ENCODE measurements at regions not wholly inside any gene's neighbourhood (a gene's known extent, or its start where the extent isn't known, plus 50 kb on each side); places are given as distances from the start of the nearest gene placed in this dataset.

DNA sequence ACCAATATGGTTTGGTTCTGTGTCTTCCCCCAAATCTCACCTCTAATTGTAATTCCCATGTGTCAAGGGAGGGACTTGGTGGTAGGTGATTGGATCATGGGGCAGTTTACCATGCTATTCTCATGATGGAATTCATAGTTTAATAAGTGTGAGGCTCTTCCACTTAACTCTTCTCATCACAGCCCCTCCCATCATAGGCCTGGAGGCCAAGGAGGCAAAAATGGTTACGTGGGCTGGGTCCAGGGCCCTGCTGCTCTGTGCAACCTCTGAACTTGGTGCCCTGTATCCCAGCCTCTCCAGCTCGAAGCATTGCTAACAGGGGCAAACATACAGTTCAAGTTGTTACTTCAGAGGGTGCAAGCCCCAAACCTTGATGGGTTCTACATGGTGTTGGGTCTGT lies 232.7 kb downstream of the ADGRG6 start:
- no peaks in the 10 kb centered on the region for H3K27me3 Mint-ChIP-seq (ENCODE audit: low read depth)
- TF ChIP-seq, protein P1, sequence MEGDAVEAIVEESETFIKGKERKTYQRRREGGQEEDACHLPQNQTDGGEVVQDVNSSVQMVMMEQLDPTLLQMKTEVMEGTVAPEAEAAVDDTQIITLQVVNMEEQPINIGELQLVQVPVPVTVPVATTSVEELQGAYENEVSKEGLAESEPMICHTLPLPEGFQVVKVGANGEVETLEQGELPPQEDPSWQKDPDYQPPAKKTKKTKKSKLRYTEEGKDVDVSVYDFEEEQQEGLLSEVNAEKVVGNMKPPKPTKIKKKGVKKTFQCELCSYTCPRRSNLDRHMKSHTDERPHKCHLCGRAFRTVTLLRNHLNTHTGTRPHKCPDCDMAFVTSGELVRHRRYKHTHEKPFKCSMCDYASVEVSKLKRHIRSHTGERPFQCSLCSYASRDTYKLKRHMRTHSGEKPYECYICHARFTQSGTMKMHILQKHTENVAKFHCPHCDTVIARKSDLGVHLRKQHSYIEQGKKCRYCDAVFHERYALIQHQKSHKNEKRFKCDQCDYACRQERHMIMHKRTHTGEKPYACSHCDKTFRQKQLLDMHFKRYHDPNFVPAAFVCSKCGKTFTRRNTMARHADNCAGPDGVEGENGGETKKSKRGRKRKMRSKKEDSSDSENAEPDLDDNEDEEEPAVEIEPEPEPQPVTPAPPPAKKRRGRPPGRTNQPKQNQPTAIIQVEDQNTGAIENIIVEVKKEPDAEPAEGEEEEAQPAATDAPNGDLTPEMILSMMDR (IDR thresholded peaks at IDR 0.05; ENCODE audit: unreplicated experiment) = no peak
- peaks cover 38% of the 10 kb centered on the region for H3K9me3 Mint-ChIP-seq

GRCh38 chr6:142537612-142538478 lies 236.0 kb downstream of the ADGRG6 start:
- Mint-ChIP-seq H3K27ac (no peak overlapping the region), H3K36me3 (no peaks in the 10 kb centered on the region), H3K4me1 (peaks cover 4% of the 10 kb centered on the region), H3K9me3 (peaks cover 26% of the 10 kb centered on the region), H3K27me3 (ENCODE audit: low read depth) (no peaks in the 10 kb centered on the region), H3K4me3 (no peak overlapping the region)
- TF ChIP-seq, protein P1 (IDR thresholded peaks at IDR 0.05; ENCODE audit: unreplicated experiment) = peak; percentile 34
- no peak for DNase-seq (ENCODE audit: low spot score in 2 of 2, unreplicated experiment in 2 of 2)

More for the DNA sequence above, 232.7 kb downstream of the ADGRG6 start:
- Mint-ChIP-seq H3K36me3 (no peaks in the 10 kb centered on the region), H3K27ac (no peak overlapping the region), H3K4me3 (no peak overlapping the region), H3K4me1 (no peaks in the 10 kb centered on the region)
- DNase-seq (ENCODE audit: low spot score in 2 of 2, unreplicated experiment in 2 of 2) = no peak

- peaks cover 4% of the 10 kb centered on the region for H3K9me3 Mint-ChIP-seq
- no peaks in the 10 kb centered on the region for H3K36me3 Mint-ChIP-seq
- TF ChIP-seq, protein P1 (IDR thresholded peaks at IDR 0.05; ENCODE audit: unreplicated experiment) = no peak
- no peak overlapping the region for H3K27ac Mint-ChIP-seq
- no peak overlapping the region for H3K4me3 Mint-ChIP-seq
- no peaks in the 10 kb centered on the region for H3K27me3 Mint-ChIP-seq (ENCODE audit: low read depth)
- H3K4me1 Mint-ChIP-seq = peaks cover 4% of the 10 kb centered on the region
- no peak for DNase-seq (ENCODE audit: low spot score in 2 of 2, unreplicated experiment in 2 of 2)
Observed at GRCh38 chr6:142542704-142543233, 241.0 kb downstream of the ADGRG6 start.

DNA sequence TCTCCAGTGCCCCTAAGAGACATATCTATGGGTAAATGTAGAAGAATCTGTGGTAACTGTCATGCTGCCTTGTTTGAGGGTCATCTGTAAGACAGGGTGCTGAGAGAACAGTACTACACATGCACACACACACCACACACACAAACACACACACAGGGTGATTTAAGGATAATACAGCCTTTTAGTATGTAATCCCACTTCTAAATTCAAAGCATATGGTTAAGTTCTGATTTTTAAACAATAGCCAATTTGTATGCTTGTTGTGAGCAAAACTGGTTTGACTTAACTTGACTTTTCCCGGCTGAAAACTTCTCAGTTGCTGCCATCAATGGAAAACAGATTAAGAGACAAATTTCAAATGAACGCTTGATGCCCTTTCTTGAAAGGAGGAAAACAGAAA lies 241.8 kb downstream of the ADGRG6 start:
- TF ChIP-seq, protein P1 (IDR thresholded peaks at IDR 0.05; ENCODE audit: unreplicated experiment) = no peak
- H3K36me3 Mint-ChIP-seq = no peaks in the 10 kb centered on the region
- no peak for DNase-seq (ENCODE audit: low spot score in 2 of 2, unreplicated experiment in 2 of 2)
- peaks cover 4% of the 10 kb centered on the region for H3K4me1 Mint-ChIP-seq
- H3K4me3 Mint-ChIP-seq = no peak overlapping the region
- no peaks in the 10 kb centered on the region for H3K9me3 Mint-ChIP-seq
- no peaks in the 10 kb centered on the region for H3K27me3 Mint-ChIP-seq (ENCODE audit: low read depth)
- no peak overlapping the region for H3K27ac Mint-ChIP-seq

DNA sequence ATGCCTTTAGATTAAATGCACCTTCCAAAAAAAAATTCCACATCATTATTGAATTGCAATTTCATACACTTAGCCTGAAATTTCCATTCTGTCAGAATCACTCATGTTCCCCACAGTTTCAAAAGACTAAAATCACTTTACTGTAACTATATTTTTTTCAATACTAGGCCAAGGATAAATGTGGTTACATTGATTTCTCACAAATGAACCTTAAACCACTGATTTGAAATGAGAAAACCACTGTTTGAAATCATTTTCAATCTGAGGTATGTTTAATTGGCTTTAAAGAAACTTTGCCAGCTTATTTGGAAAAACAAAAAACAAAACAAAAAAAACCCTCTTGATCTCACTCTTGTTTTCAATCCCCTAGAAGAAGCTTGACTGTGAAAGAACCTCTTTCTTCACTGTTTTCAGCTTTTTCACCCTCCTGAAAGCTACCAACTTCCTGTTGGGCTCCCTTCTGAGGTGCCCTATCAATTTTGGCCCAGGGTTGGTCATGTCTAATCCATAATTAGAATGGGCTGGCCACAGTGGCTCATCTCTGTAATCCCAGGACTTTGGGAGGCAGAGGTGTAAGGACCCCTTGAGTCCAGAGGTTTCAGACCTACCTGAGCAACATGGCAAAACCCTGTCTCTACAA lies 242.5 kb downstream of the ADGRG6 start:
- Mint-ChIP-seq H3K27ac (no peak overlapping the region), H3K27me3 (ENCODE audit: low read depth) (no peaks in the 10 kb centered on the region), H3K4me1 (peaks cover 4% of the 10 kb centered on the region), H3K4me3 (no peak overlapping the region), H3K36me3 (no peaks in the 10 kb centered on the region), H3K9me3 (no peaks in the 10 kb centered on the region)
- DNase-seq (ENCODE audit: low spot score in 2 of 2, unreplicated experiment in 2 of 2) = no peak
- TF ChIP-seq, protein P1 (IDR thresholded peaks at IDR 0.05; ENCODE audit: unreplicated experiment) = no peak
